NCI-H82 (cell line): ENCODE measurements at regions not wholly inside any gene's neighbourhood (a gene's known extent, or its start where the extent isn't known, plus 50 kb on each side); places are given as distances from the start of the nearest gene placed in this dataset.

Source experiments
- DNase-seq: peaks from one replicate; lab custom pipeline; 2025; lab: John Stamatoyannopoulos, UW

GRCh38 chr12:88638966-88639760, 58.9 kb upstream of the KITLG start:
- peak; percentile 68 for DNase-seq

GRCh38 chr12:88638388-88638787, 58.1 kb upstream of the KITLG start:
- DNase-seq: no peak

- DNase-seq: no peak
Measured at GRCh38 chr12:88634008-88634407, 53.7 kb upstream of the KITLG start.

- DNase-seq: no peak
Measured at GRCh38 chr12:88633312-88633711, 53.0 kb upstream of the KITLG start.

GRCh38 chr12:88630561-88630960, 50.3 kb upstream of the KITLG start:
- DNase-seq: no peak
